ENCODE measurements at regions not wholly inside any gene's neighbourhood (a gene's known extent, or its start where the extent isn't known, plus 50 kb on each side); places are given as distances from the start of the nearest gene placed in this dataset.
"Not testable (repeated sequence)": the region's sequence is repeated elsewhere in the genome, so short reads cannot be mapped to it uniquely, and the experiment has no call there.

DNA sequence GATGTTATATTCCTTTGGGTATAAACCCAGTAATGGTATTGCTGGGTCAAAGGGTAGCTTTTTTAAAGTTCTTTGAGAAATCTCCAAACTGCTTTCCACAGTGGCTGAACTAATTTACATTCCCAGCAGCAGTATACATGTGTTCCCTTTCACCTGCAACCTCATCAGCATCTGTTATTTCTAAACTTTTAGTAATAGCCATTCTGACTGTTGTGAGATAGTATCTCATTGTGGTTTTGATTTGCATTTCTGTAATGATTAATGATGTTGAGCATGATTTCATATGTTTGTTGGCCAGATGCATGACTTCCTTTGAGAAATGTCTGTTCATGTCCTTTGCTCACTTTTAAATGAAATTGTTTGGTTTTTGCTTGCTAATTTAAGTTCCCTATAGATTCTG is 553.1 kb downstream of the SLCO4C1 start:
- TF ChIP-seq RAD21 (IDR thresholded peaks at IDR 0.05; ENCODE audit: low read length); RFX5 (IDR thresholded peaks at IDR 0.05; ENCODE audit: low read length); ELF1 (IDR thresholded peaks at IDR 0.05); FOXJ3 (CRISPR knock-in tag; IDR thresholded peaks at IDR 0.05); EP300 (IDR thresholded peaks at IDR 0.05; ENCODE audit: borderline replicate concordance in 1 of 2, low read depth in 1 of 2, low read length in 1 of 2); POLR2AphosphoS5 (IDR thresholded peaks at IDR 0.05; ENCODE audit: low read depth, low read length); RCOR1 (IDR thresholded peaks at IDR 0.05; ENCODE audit: low read length); IRF3 (IDR thresholded peaks at IDR 0.05; ENCODE audit: low read depth, low read length); USF2 (IDR thresholded peaks at IDR 0.05; ENCODE audit: borderline replicate concordance, low read depth, low read length); EZH2phosphoT487 (IDR thresholded peaks at IDR 0.05; ENCODE audit: borderline replicate concordance, low read depth); NRF1 (IDR thresholded peaks at IDR 0.05; ENCODE audit: low read depth, low read length): not testable (repeated sequence)
- TF ChIP-seq, protein P1, sequence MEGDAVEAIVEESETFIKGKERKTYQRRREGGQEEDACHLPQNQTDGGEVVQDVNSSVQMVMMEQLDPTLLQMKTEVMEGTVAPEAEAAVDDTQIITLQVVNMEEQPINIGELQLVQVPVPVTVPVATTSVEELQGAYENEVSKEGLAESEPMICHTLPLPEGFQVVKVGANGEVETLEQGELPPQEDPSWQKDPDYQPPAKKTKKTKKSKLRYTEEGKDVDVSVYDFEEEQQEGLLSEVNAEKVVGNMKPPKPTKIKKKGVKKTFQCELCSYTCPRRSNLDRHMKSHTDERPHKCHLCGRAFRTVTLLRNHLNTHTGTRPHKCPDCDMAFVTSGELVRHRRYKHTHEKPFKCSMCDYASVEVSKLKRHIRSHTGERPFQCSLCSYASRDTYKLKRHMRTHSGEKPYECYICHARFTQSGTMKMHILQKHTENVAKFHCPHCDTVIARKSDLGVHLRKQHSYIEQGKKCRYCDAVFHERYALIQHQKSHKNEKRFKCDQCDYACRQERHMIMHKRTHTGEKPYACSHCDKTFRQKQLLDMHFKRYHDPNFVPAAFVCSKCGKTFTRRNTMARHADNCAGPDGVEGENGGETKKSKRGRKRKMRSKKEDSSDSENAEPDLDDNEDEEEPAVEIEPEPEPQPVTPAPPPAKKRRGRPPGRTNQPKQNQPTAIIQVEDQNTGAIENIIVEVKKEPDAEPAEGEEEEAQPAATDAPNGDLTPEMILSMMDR (IDR thresholded peaks at IDR 0.05) = not testable (repeated sequence)
- TF ChIP-seq, protein P2, sequence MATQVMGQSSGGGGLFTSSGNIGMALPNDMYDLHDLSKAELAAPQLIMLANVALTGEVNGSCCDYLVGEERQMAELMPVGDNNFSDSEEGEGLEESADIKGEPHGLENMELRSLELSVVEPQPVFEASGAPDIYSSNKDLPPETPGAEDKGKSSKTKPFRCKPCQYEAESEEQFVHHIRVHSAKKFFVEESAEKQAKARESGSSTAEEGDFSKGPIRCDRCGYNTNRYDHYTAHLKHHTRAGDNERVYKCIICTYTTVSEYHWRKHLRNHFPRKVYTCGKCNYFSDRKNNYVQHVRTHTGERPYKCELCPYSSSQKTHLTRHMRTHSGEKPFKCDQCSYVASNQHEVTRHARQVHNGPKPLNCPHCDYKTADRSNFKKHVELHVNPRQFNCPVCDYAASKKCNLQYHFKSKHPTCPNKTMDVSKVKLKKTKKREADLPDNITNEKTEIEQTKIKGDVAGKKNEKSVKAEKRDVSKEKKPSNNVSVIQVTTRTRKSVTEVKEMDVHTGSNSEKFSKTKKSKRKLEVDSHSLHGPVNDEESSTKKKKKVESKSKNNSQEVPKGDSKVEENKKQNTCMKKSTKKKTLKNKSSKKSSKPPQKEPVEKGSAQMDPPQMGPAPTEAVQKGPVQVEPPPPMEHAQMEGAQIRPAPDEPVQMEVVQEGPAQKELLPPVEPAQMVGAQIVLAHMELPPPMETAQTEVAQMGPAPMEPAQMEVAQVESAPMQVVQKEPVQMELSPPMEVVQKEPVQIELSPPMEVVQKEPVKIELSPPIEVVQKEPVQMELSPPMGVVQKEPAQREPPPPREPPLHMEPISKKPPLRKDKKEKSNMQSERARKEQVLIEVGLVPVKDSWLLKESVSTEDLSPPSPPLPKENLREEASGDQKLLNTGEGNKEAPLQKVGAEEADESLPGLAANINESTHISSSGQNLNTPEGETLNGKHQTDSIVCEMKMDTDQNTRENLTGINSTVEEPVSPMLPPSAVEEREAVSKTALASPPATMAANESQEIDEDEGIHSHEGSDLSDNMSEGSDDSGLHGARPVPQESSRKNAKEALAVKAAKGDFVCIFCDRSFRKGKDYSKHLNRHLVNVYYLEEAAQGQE (IDR thresholded peaks at IDR 0.05; ENCODE audit: low read depth, low read length) = not testable (repeated sequence)

Data from SK-N-SH (cell line).